ENCODE measurements at regions not wholly inside any gene's neighbourhood (a gene's known extent, or its start where the extent isn't known, plus 50 kb on each side); places are given as distances from the start of the nearest gene placed in this dataset.

DNA sequence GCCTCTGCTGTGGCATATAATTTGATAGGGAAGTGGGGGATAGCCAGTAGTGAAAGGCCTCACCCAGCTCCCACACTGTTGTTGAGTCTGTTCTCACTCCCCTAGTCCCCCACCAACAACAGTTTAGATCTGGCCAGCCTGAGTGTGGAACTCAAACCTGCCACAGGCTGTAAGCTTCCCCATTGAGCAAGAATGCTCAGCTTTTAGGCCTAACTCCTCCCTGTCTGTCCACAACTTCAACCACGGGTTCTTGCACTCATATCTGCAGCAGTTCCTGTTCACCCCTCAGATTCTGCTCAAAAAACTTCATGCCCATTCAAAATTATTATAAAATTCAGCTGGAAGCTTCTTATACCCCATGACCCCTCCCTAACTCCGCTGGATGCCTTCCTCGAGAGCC is 975.1 kb downstream of the NSUN3 start:
- DNase-seq: no peak

DNA sequence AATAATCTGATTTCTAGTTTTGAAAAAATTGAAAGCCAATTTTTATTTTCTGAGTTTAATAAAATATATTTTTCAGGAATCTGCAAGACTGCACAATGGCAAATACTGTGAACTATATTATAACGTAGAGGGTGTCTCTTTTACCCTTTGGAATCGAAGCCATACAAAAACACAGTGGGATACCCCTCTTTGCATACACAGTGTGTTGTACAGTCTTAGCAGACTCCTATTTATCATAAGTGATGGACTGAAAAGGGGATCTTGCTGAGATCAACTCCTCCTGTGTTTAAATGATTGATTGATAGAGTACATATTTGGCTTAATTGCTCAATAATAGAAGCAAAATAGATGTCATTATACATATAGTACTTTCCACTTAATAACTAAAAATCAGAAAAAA is 981.2 kb downstream of the NSUN3 start:
- no peak for DNase-seq

DNA sequence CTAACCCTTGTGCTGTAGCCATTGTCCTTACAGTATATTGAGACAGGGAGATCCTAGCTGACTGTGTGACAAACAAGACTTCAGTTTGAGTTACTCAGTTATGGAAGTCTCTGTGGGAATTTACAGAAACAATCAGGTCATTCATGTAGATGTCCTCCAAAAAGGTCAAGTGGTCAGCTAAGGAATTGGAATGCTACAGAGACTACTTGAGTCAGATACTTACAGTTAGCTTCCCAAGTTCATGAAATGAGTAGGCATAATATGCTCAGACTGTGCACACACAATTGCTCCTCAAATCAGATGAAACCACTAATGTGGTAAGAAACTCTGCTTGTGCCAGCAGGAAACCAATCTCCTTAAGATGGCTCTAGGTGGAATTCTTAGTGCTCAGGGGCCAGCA is 985.7 kb downstream of the NSUN3 start:
- DNase-seq: no peak

DNA sequence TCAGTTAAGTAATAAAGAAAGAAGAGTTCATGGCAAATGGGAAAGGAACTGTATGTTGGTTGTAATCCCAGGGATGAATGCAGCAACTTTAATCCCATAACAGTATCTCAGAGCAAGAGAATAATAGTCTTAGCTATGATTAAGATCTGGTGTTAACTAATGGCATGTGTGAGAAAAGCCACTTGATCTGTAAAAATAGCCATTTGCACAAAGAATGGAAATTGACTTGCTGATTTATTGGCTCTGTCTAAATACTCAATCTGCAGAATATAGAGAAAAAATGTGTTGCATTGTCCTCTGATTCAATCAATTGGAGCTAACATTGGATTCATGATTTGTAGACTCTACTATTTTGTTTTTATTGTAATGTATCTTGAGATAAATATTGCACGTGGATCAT is 987.0 kb downstream of the NSUN3 start:
- DNase-seq: no peak

DNA sequence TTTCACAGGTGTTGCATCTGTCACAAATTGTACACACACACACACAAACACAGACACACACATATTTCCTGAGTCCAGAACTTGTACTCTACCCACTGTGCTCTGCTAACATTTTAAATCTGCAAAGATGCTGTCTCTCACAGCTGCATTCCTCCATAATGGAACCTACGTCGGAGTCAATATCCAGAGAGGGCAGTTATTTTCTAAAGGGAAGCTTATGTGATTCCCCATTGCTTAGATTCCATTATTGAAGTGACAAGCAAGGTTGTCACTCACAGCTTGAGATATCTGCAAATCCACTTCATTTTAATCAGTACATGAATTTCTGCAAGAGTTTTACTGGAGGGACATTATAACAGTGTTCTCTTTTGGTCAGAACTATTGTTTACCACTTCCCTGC is 992.4 kb downstream of the NSUN3 start:
- DNase-seq: no peak

DNA sequence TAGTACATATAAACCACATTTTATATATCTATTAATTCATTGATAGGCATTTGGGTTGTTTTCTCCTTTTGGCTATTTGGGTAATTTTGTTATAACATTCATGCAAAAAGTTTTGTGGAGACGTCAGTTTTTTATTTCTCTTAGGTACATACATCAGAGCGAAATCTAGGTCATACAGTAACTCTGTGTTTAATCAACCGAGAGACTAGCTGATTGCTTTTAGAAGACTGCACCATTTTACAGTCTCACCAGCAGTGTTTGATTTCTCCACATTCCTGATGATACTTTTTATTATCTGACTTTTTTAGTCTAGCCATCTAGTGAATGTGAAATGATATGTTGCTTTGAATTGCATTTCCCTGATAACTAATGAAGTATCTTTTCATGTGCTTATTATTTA is 1019.3 kb downstream of the NSUN3 start:
- DNase-seq: no peak

DNA sequence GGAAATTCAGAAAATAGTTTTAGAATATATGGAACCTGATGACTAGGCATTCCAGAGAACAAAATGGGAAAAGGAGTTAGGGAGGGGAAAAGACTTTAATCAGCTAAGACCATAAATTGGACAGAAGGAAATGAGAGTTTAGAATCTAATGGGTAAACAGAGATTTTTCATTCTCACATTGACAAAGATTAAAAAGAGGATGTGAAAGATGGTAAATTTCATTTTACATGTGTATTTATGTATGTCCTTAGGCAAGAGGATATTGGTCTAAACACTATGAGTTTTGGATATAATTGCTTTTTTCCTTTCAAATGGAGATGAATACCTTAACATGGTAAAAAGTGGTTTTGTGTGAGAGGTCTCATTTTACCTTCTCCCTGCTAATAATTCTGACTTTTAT is 1021.9 kb downstream of the NSUN3 start:
- DNase-seq: no peak

DNA sequence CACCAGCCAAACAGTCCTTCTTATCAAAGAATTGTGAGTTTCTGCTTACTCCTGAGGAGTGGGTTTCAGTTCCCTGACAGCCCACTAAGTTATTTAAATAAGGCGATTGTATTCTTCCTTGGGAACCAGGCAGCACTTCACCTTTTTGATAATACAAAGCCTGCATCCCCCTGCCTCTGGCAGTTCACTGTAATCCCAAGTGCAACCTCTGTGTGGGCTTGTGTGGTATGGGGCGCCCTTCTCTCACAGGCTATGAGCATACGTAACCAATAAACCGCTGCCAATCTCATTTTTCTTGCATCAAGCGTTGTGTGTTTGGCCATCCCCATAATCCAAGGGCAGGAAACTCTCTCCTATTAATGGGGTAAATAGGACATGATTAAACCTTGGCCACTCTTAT is 1025.6 kb downstream of the NSUN3 start:
- no peak for DNase-seq

DNA sequence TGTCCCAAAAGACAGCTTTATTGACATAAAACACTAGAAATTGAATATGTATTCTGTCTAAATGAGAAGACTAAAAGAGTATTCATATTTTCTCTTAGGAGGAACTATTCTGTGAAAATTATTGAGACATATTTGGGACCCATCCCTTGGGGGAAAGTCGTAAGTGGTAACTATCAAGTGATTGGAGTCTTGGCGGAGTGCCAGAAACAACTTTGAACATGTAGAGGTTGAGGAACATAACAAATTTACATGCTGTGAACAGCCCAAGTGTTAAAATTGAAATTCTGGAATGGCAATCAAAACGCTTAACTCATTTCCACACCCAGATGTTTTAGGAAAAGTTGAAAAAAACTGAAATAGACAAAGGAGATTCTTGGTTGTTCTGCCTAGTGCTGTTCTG is 1034.6 kb downstream of the NSUN3 start:
- DNase-seq: no peak

DNA sequence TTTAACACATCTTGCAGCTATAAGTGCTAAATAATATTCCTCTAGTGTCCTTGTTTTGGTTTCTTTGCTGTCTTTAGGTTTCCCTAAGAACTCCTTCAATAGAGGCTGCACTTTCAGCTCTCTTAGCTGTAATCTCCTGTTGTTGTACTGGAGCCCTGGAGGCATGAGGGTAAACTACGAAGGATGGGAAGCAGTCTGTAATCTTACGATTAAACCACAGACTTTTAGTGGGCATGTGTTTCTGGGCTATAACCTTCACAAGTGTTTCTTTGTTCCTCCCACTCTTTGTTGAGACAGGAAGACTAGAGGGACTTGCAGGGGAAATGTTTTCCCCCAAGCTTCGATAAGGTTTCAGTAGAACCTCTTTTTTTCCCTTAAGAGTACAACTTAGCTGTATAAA is 1058.1 kb downstream of the NSUN3 start:
- no peak for DNase-seq

DNA sequence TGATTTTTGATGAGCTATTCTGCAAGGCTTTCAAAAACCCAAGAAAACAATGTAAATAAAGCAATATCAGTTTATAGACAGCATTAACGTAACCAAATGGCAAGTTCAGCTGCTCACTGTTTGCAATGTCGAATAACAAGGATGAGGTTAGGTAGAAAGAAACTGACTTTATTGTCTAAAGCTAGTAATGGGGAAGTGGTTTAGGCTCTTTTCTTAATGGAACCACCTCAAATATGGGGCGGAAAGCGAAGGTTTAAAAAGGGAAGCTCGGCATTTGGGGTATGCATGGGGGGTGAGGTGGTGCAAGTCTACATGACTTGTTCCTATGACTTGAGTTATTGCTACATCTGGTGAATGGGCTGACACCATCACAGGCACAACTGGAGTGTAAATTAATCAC is 1060.2 kb downstream of the NSUN3 start:
- DNase-seq: no peak

DNA sequence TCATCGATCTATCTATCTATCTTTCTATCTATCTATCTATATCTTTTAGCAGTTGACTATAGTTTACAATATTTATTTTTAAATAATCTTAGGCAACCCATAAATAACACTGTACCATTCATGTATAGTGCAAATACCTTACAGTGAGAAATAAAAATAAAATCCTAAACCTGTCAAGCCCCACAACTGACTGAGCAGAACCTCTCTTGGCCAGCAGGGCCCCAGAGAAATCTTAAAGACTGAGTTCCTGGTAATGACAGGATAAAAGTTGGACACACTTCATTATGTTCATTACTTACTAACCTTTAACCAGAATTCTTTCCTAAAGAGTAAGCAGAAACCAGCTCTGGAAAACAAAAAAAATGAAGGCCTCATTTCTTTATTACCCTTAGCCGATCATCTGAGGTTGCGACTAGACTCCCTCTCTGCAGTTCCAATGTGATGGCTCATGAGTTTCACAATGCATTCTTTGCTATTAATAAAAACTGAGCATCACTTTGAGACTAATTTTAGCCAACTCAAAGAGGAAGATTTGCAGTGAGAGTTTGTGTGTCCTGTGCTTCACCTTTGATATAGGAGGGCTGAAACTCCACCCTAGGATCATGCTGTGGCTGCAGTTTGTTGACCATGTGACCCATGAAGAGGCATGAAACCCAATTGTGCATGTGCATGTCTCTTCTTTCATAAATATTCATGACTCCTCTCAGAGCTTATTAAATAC is 1072.0 kb downstream of the NSUN3 start:
- no peak for DNase-seq

DNA sequence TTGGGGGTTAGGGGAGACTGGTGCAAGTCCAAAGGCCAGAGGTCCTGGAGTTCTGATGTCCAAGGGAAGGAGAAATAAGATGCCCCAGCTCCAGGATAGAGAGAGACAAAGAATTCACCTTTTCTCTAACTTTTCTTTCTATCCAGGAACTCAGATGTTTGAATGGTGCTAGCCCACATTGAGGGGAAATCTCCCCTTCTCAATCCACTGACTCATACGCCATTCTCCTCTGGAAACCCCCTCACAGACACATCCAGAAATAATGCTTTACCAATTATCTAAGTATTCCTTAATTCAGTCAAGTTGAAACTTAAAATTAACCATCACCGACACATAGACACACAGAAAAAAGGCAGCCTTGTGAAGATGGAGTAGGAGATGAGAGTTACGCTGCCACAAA is 1085.2 kb downstream of the NSUN3 start:
- no peak for DNase-seq

DNA sequence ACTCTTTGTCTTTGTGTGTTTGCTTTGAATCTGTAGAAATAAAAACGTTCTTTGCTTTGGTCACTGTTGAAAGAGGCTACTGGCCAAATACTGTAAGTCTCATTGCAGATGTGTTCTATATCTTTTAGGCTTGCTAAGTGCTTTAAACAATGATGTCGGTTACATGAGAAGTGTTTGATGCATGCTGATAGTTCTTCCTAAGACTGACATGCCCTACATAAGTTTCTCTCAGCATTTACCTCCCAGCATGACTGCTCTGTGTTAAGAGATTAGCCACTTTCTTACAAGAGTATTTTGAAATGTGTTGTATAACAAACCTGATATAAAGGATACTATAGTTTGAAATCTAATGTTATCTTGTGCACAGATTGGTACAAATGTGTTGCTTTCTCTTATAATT is 1088.7 kb downstream of the NSUN3 start:
- no peak for DNase-seq

DNA sequence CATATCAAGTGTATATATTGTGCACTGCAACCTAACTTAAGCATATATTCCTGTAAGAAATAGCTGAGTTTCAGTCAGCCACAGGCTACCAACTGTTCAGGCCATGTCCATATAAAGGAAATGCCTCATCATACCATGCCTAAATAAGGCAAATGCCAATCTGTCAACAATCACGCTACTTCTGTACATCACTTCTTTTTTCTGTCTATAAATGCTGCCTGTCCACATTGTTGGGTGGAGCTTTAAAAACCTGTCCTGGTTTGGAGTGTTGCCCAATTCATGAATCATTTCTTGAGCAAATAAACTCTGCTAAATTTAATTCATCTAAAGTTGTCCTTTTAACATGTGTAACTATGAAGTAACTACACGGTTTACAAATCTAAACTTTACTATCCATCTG is 1091.9 kb downstream of the NSUN3 start:
- DNase-seq: no peak

DNA sequence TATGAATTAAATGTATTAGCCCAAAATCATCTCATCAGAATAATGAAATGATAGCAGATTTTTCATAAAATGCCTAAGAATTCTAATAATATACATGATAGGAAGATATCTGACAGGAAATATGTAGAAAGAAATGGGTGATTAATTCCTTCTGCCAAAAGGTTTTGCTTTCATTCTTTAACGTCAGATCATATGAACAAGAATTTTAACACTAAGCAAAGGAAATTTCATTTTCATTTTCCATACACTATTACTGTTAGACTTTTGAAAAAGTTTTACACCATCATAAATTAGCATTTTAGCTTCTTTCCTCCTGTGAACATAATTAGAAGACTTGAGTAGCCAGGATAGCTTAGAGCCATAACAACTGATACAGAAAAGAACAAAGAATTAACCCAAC is 1099.9 kb downstream of the NSUN3 start:
- no peak for DNase-seq

DNA sequence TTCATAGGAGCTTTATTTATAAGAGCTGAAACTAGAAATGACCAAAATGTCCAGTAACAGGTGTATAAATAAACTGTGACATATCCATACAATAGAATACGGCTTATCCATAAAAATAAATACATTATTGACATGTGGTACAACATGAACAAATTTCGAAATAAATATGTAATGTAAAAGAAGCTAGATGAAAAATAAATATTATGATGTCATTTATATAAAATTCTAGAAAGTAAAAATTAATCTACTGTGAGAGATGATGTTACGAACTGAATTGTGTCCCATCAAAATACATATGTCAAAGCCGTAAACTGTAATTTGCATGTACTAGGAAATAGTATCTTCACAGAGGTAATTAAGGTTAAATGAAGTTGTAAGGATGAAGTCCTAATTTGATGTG is 1104.9 kb downstream of the NSUN3 start:
- DNase-seq: no peak

DNA sequence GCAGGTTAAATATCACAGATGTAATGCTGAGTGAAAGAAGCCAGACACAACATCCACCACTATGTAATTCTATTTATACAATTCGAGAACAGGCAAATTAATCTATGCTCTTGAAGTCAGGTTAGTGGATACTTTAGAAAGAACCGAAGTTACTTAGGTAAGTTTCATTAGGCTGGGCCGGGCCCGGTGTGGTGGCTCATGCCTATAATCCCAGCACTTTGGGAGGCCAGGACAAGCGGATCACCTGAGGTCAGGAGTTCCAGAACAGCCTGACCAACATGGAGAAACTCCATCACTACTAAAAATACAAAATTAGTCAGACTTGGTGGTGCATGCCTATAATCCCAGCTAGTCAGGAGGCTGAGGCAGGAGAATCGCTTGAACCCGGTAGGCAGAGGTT is 1105.7 kb downstream of the NSUN3 start:
- no peak for DNase-seq

DNA sequence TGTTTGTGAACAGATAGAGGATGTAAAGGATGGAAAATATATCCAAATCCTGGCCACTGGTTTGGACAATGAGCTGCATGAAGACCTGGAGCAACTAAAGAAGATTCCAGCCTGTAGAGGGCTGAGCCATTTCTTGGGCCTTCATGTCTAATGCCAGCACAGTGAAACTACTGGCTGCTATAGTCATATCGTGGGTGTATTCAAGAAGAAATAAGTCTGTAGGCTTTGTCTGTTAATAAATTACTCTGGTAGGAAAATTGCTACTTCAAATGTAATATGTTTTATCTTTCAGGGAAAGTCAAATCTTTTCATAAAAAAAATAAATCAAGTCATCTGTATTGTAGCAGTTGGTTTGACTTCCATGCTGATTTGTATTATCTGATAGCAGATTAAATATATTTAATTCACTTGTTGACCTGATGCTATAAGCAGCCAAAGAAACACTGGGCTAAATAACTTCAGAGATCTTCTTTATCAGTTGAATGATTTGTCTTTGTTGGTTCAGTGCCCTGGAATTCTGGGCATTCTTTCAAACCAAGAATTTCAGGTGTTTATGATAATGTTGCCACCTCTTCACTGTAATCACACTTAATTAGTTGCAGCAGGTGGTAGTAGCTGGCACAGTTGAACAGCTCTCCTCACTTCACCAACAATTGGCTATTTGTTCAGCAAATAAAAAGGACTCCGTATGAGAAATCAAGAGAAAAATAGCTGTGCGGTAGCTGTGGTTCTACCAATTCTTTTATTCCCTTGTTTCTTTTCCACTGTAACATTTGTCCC is 1109.5 kb downstream of the NSUN3 start:
- peak; percentile 12 to 13 for DNase-seq

DNA sequence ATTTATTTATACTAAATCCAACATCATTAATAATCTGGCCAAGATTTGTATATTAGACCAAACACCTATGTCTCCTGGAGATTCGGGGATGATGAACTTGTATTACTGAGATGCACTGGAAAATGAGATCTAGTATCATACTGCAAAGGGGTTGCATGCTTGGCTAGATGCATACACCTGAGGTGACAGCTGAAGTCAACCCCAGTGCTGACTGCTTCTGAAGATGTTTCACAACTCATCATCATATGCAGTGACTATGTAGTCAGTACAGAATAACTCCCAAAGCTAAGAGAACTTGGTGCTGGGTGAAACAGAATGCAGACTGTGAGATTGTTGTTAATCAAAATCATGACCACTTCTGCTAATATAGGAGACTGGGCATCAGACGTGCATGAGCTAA is 1114.2 kb downstream of the NSUN3 start:
- DNase-seq: no peak

DNA sequence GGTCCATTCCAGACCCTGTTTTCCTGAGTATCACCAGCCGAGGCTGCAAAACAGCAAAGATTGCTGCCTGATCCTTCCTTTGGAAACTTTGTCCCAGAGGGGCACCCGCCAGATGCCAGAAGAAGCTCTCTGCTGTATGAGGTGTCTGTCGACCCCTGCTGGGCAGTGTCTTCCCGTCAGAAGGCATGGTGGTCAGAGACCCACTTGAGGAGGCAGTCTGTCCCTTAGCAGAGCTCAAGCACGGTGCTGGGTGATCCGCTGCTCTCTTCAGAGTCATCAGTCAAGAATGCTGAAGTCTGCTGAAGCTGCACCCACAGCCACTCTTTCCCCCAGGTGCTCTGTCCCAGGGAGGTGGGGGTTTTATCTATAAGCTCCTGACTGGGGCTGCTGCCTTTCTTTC is 1121.2 kb downstream of the NSUN3 start:
- DNase-seq: no peak

DNA sequence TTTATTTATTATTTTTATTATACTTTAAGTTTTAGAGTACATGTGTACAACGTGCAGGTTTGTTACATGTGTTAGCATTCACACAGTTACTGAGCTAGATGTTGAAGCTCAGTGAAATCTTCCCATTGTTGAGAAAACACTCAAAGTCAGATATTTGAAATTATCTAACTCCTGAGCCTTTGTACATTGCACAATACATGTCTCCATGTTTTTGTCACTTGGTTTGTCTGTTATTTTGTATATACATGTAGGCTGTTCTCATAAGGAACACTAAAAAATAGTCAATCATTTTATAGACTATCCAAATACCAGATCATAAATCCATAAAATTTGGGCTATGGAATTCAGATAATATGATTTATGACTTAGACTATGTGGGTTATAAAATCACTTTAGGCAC is 1126.5 kb downstream of the NSUN3 start:
- no peak for DNase-seq

DNA sequence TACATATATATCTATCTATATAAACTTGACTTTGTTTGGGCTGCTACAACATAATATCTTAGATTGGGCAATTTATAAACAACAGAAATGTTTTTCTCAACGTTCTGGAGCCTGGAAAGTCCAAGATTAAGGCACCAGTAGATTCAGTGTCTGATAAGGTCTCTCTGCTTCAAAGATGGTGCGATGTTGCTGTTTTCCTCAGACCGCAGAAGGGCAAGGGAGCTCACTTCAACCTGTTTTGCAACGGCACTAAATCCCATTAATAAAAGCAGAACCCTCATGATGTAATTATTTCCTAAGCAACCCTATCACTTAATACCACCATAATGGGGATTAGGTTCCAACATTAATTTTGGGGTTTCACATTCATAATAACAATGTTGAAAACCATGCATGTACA is 1134.8 kb downstream of the NSUN3 start:
- DNase-seq: no peak

DNA sequence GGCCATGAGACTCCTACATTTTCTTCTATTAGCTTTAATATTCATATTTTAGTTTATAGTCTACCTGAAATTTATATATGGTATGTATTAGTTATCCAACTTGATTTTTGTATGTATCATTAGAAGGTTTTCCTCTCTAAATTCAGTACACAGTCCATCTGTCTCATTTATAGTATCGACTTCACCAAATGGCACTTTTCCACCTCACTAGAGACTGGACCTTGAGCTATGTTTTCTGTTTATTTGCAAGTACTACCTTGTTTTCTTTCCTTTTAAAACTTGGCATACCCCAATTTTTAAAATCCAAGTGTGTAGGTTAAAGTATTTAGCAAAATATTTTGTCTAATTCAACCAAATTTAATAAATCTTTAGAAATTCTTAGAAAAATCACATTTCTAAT is 1137.5 kb downstream of the NSUN3 start:
- DNase-seq: no peak

DNA sequence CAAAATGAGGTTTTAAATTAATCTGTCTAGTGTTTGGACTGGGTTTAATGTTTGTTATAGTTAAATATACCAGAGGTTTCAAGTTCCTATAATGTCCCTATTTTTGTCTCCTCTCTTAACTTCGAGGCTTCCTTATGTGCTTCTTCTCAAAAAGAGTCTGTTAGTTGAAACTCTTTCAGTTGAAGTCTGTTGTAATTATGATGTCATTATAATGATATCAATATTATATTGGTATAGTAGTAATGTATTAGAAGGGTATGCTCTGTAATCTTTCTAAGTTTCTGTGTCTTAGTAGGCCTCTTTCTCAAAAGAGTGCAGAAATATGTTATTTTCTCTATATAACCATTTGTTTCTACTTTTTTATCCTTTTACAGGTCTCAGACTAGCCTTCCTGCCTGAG is 1148.0 kb downstream of the NSUN3 start:
- no peak for DNase-seq
